Astrocyte (in vitro differentiated cells and primary cell): ENCODE measurements at regions not wholly inside any gene's neighbourhood (a gene's known extent, or its start where the extent isn't known, plus 50 kb on each side); places are given as distances from the start of the nearest gene placed in this dataset.

Experiments used
- DNase-seq: peaks from one replicate; pipeline ENCODE4 v3.0.0-alpha.2; 2010; ENCODE audit warnings: low read depth
- FAIRE-seq: peaks from 2 replicates; lab custom pipeline; 2011; peaks lifted over from hg19 to GRCh38; lab: Jason Lieb, UNC
- H2AFZ ChIP-seq: 2 replicates; pipeline ENCODE4 v1.6.0; 2012; ENCODE audit warnings: low read depth, low read length, inconsistent platforms
- H3K27ac ChIP-seq: 2 replicates; pipeline ENCODE4 v1.5.1; 2011; ENCODE audit warnings: low read depth, low read length, inconsistent platforms
- H3K27me3 ChIP-seq: 2 replicates; pipeline ENCODE4 v1.6.0; 2011; ENCODE audit warnings: low read length, inconsistent platforms; ENCODE audit not compliant: insufficient read depth
- H3K36me3 ChIP-seq: 2 replicates; pipeline ENCODE4 v1.5.1; 2011; ENCODE audit warnings: low read length, inconsistent platforms; ENCODE audit not compliant: insufficient read depth
- H3K4me1 ChIP-seq: 2 replicates; pipeline ENCODE4 v1.5.1; 2011; ENCODE audit warnings: low read length, inconsistent platforms; ENCODE audit not compliant: insufficient read depth
- H3K4me2 ChIP-seq: 2 replicates; pipeline ENCODE4 v1.6.0; 2012; ENCODE audit warnings: low read length, inconsistent platforms
- H3K4me3 ChIP-seq: 2 replicates; pipeline ENCODE4 v1.5.1; 2011; ENCODE audit warnings: low read depth, mild to moderate bottlenecking, low read length, inconsistent platforms; ENCODE audit not compliant: insufficient read depth
- H3K79me2 ChIP-seq: 2 replicates; pipeline ENCODE4 v1.6.0; 2012; ENCODE audit warnings: mild to moderate bottlenecking, low read length, inconsistent platforms; ENCODE audit not compliant: insufficient read depth
- H3K9ac ChIP-seq: 2 replicates; pipeline ENCODE4 v1.6.0; 2012; ENCODE audit warnings: mild to moderate bottlenecking, low read length, inconsistent platforms
- H3K9me3 ChIP-seq: 2 replicates; pipeline ENCODE4 v1.5.1; 2012; ENCODE audit warnings: low read depth, mild to moderate bottlenecking, low read length, inconsistent platforms; ENCODE audit not compliant: insufficient read depth
- H4K20me1 ChIP-seq: 2 replicates; pipeline ENCODE4 v1.6.0; 2012; ENCODE audit warnings: low read length, inconsistent platforms; ENCODE audit not compliant: insufficient read depth
- H3K27ac Mint-ChIP-seq: one replicate; pipeline ENCODE4 v1.8.0; 2021; ENCODE audit warnings: mild to moderate bottlenecking, mixed read lengths; ENCODE audit not compliant: unreplicated experiment
- H3K27me3 Mint-ChIP-seq: one replicate; pipeline ENCODE4 v1.8.0; 2021; ENCODE audit warnings: low read depth, mixed read lengths; ENCODE audit not compliant: unreplicated experiment
- H3K36me3 Mint-ChIP-seq: one replicate; pipeline ENCODE4 v1.8.0; 2021; ENCODE audit warnings: low read depth, mixed read lengths; ENCODE audit not compliant: unreplicated experiment
- H3K4me1 Mint-ChIP-seq: one replicate; pipeline ENCODE4 v1.8.0; 2021; ENCODE audit warnings: low read depth, mixed read lengths; ENCODE audit not compliant: unreplicated experiment
- H3K4me3 Mint-ChIP-seq: one replicate; pipeline ENCODE4 v1.8.0; 2021; ENCODE audit warnings: mild to moderate bottlenecking, moderate library complexity, mixed read lengths; ENCODE audit not compliant: unreplicated experiment
- H3K9me3 Mint-ChIP-seq: one replicate; pipeline ENCODE4 v1.8.0; 2021; ENCODE audit warnings: mild to moderate bottlenecking, mixed read lengths; ENCODE audit not compliant: unreplicated experiment
- CTCF ChIP-seq: IDR thresholded peaks from 2 replicates; pipeline ENCODE4 v1.5.1; 2011; ENCODE audit warnings: low read depth, mild to moderate bottlenecking, inconsistent platforms, low read length, moderate library complexity; ENCODE audit not compliant: insufficient read depth
- EZH2 ChIP-seq: IDR thresholded peaks from 2 replicates; pipeline ENCODE4 v1.6.1; 2012; ENCODE audit warnings: mild to moderate bottlenecking, low read length, inconsistent platforms; ENCODE audit not compliant: insufficient read depth

DNA sequence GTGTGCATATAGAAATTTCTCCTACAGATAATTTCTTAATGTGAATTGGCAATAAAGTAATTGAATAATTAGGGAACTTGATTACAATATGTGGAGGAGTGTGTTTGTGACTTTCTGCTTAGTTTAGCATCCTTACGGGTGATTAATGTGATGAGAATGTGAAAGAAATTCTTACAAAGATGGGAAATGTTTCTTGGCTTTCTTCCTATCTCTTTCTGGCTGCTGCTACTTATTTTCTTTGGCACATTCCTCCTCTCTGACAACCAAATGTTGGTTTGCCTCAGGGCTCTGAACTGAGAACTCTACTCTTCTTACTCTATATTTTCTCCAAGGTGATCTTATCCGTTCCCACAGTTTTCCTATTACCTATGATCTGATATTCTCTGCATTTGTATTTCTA lies 300.1 kb downstream of the TBC1D4 start:
- DNase-seq (peak; percentile 91), FAIRE-seq (peak; percentile 59)
- H3K36me3 Mint-ChIP-seq: peaks cover 9% of the 10 kb centered on the region
- TF ChIP-seq CTCF: no peak
- no peak for TF ChIP-seq EZH2
- H3K9me3 ChIP-seq: peaks cover 14% of the 10 kb centered on the region
- no peaks in the 10 kb centered on the region for H4K20me1 ChIP-seq
- no peak overlapping the region for H3K4me3 ChIP-seq
- H3K4me2 ChIP-seq: peak overlapping the region; percentile 30
- peaks cover 34% of the 10 kb centered on the region for H3K4me1 Mint-ChIP-seq
- H3K27ac Mint-ChIP-seq: peak overlapping the region; percentile 89
- no peaks in the 10 kb centered on the region for H3K36me3 ChIP-seq
- no peak overlapping the region for H3K4me3 Mint-ChIP-seq
- H3K9me3 Mint-ChIP-seq: peaks cover 15% of the 10 kb centered on the region
- no peak overlapping the region for H2AFZ ChIP-seq
- peak overlapping the region; percentile 37 for H3K27ac ChIP-seq
- H3K9ac ChIP-seq: no peak overlapping the region
- no peaks in the 10 kb centered on the region for H3K79me2 ChIP-seq
- H3K4me1 ChIP-seq: peaks cover 22% of the 10 kb centered on the region
- H3K27me3 ChIP-seq: no peaks in the 10 kb centered on the region
- H3K27me3 Mint-ChIP-seq: no peaks in the 10 kb centered on the region

- H3K36me3 ChIP-seq: no peaks in the 10 kb centered on the region
- H4K20me1 ChIP-seq: no peaks in the 10 kb centered on the region
- peak; percentile 29 for FAIRE-seq
- Mint-ChIP-seq H3K27ac (peak overlapping the region; percentile 92), H3K4me3 (no peak overlapping the region), H3K36me3 (peaks cover 7% of the 10 kb centered on the region), H3K9me3 (peaks cover 15% of the 10 kb centered on the region), H3K4me1 (peaks cover 34% of the 10 kb centered on the region), H3K27me3 (no peaks in the 10 kb centered on the region)
- H3K9me3 ChIP-seq: peaks cover 17% of the 10 kb centered on the region
- no peak for TF ChIP-seq EZH2
- TF ChIP-seq CTCF: no peak
- no peak overlapping the region for H3K4me3 ChIP-seq
- peak; percentile 72 for DNase-seq
- no peak overlapping the region for H2AFZ ChIP-seq
- H3K9ac ChIP-seq: no peak overlapping the region
- peaks cover 22% of the 10 kb centered on the region for H3K4me1 ChIP-seq
- no peaks in the 10 kb centered on the region for H3K27me3 ChIP-seq
- no peaks in the 10 kb centered on the region for H3K79me2 ChIP-seq
- H3K27ac ChIP-seq: peak overlapping the region; percentile 37
- H3K4me2 ChIP-seq: no peak overlapping the region
These were observed 301.0 kb downstream of the TBC1D4 start for GRCh38 chr13:75180805-75181455.

GRCh38 chr13:75178436-75178835 lies 303.5 kb downstream of the TBC1D4 start:
- no peak overlapping the region for H3K27ac Mint-ChIP-seq
- no peak for FAIRE-seq
- H3K4me1 Mint-ChIP-seq: peaks cover 51% of the 10 kb centered on the region
- H3K9ac ChIP-seq: no peak overlapping the region
- DNase-seq: no peak
- H3K27me3 Mint-ChIP-seq: no peaks in the 10 kb centered on the region
- H4K20me1 ChIP-seq: no peaks in the 10 kb centered on the region
- peaks cover 2% of the 10 kb centered on the region for H3K9me3 Mint-ChIP-seq
- H3K36me3 ChIP-seq: no peaks in the 10 kb centered on the region
- no peak for TF ChIP-seq CTCF
- TF ChIP-seq EZH2: no peak
- H2AFZ ChIP-seq: no peak overlapping the region
- H3K4me2 ChIP-seq: no peak overlapping the region
- peaks cover 6% of the 10 kb centered on the region for H3K9me3 ChIP-seq
- peaks cover 31% of the 10 kb centered on the region for H3K4me1 ChIP-seq
- no peak overlapping the region for H3K4me3 ChIP-seq
- no peaks in the 10 kb centered on the region for H3K79me2 ChIP-seq
- H3K4me3 Mint-ChIP-seq: no peak overlapping the region
- no peaks in the 10 kb centered on the region for H3K27me3 ChIP-seq
- no peak overlapping the region for H3K27ac ChIP-seq
- H3K36me3 Mint-ChIP-seq: peaks cover 3% of the 10 kb centered on the region
